NCI-H1694 treated with DMSO at 0.1 percent for 48 hours (cell line): ENCODE measurements at regions not wholly inside any gene's neighbourhood (a gene's known extent, or its start where the extent isn't known, plus 50 kb on each side); places are given as distances from the start of the nearest gene placed in this dataset.
"Not testable (repeated sequence)": the region's sequence is repeated elsewhere in the genome, so short reads cannot be mapped to it uniquely, and the experiment has no call there.

ENCODE experiments used
- DNase-seq: peaks from one replicate; lab custom pipeline; 2025; lab: John Stamatoyannopoulos, UW

DNA sequence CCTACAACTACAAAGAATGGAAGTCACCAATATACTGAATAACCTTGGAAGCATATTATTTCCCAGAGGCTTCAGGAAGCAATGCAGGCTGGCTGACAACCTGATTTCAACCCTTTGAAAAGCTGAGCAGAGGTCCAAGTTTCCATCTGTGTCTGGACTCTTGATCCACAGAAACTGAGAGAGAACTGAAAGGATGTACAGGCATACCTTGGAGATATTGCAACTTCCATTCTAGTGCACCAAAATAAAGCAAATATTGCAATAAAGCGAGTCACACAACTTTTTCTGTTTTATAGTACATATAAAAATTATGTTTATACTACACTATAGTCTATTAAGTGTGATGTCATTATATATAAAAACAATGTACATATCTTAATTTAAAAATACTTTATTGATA lies 85.3 kb downstream of the TYW3 start:
- DNase-seq: no peak

DNA sequence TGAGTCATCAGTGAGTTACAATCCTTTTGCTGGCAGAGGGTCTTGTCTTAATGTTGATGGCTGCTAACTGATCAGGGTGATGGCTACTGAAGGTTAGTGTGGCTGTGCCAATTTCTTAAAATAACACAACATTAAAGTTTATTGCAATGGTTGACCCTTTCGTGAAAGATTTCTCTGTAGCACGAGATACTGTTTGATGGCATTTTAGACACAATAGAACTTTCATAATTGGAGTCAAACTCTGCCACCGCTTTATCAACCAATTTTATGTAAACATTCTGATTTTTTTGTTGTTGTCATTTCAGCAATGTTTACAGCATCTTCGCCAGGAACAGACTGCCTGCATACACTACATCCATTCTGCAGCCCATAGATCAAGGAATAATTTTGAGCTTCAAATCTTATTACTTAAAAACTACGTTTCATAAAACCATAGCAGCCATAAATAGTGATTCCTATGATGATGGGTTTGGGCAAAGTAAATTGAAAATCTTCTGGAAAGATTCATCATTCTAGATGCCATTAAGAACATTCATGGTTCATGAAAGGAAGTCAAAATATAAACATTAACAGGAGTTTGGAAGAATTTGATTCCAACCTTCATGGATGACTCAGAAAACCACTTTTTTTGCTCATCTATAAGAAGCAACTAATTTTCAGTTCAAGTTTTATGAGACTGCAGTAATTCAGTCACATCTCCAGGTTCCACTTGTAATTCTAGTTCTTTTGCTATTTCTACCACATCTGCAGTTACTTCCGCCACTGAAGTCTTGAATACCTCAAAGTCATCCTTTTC lies 85.9 kb downstream of the TYW3 start:
- DNase-seq: no peak

DNA sequence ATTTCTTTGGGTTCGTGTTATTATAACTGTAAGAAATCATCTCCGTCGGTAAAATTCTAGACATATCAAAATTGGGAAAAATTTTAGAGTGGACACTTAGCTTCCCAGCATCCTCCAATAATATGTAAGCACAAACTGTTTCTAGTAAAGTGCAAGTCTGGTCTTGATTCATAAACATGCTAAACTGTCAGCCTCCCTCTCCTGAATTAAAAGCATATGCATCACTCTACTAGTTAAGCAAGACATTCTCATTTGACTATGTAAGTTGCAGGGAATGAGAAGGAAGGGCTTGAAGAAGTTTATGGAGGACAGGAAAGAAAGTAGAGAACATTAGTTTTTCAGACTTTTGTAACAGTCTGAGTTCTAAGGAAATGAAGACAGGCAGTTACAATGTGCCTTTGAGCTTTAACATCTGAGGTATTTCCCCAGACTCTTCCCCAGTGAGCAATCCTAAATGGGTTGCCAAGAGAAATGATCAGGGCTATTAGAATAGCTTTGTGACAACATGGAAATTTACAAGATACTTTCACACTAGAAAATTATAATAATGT lies 90.0 kb downstream of the TYW3 start:
- no peak for DNase-seq

DNA sequence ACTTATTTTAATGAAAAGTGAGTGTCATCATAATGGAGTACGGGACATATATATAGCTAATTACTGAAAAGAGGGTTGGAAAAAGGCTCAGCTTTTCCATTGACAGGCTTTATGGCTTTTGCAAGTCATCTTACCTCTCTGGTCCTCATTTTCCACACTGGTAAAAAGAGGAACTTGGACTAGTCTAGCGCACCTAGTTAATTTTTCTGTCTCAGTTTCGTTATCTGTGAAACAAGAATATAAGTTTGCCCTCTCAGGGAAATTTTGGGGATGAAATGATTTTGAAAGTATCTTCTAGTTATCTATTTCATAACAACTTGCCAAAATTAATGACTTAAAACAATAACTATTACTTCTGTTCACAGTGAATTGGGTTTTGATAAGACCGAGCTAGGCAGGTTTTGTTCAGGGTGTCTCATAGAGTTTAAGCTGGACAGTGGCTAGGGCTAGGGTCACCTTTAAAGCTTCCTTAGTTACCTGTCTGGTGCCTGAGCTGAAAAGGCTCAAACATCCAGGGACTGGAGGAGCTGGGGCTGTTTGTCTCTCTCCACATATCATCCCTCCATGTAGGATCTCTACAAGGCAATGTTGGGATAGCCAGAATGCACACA lies 91.7 kb downstream of the TYW3 start:
- no peak for DNase-seq

DNA sequence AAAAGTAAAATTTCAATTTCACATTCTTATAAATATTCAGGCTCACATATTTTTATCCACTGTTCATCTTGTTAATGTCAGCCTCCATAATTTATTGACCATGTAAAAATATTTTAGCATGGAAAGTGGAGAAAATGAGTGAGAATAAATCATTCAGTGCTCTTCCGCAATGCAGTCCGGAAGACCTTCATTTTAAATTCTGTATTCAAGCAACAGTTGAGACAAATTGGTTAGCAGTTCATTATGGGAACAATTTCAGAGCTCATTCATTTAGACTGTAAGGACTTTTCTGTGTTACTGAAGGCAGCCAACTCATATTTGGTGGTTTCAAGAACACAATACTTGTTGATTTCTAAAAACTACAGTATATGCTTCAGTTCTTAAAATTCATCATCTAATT lies 97.8 kb downstream of the TYW3 start:
- no peak for DNase-seq

DNA sequence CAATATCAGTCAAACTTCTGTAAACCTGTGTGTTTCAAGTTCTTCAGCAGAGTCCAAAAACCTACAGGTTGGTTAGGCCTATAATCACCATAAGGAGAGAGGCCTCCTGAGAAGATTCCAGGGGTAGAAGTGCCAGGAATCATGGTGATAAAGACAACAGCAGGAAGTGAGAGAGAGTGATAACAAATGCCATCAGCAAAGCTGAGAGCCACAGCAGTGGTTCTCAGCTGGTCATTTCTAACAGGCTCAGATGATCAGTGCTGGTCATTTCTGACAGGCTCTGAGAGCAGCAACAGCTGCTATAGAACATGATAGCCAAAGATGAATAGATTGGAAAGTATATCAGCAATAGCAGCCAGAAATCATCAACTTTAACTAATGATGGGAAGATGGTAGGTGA lies 101.3 kb downstream of the TYW3 start:
- DNase-seq: no peak

DNA sequence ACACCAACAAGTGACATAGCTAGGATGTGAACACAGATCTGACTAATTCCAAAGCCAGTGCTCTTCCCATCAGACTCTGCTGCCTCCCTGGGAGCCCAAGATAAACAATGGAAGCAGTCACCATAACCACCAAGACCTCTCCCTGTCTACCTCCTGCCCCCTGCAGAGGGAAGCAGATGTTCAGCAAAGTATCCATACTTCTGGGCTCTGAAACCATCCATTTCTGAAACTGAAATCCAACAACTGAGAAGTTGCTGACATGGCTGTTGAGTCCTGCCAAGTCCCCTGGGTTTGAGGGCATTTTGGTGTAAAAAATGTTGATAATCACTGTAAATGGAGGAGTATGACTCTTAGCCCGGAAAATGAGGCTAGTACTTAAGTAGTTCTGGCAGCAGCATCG lies 102.1 kb downstream of the TYW3 start:
- DNase-seq: peak; percentile 56

DNA sequence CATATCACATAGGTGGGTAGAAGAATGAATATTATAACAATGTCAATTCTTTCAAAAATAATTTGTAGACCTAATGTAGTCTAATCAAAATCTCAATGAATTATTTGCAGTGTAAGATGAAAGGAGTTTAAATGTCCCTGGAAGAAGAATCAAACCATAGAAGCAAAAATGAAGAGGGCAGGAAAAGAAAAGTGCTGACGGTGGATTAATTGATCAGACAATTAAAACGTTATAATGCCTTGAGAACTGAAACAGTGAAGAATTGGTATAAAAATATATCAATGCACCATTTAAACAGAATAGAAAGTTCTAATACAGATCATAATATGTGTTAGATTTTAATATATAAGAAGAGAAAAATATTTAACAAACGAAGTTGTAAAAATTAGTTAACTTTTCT lies 109.8 kb downstream of the TYW3 start:
- no peak for DNase-seq

DNA sequence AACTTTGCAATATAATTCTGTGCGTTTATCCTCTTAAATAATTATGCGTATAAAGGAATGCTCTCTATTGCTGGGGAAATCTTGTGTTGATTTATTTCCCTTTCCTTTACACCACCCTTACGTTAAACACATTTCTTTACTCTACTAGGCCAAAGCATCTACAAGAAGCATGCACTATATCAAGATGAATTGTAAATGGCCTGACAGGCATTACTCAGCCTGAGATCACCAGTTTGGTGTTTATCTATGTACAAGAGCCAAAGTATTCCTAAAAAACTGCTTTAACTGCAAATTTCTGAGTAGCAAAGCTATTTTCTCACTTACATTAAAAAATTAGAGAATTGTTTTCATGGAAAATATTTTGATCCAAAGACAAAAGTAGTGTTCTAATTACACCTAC lies 114.8 kb downstream of the TYW3 start:
- no peak for DNase-seq

DNA sequence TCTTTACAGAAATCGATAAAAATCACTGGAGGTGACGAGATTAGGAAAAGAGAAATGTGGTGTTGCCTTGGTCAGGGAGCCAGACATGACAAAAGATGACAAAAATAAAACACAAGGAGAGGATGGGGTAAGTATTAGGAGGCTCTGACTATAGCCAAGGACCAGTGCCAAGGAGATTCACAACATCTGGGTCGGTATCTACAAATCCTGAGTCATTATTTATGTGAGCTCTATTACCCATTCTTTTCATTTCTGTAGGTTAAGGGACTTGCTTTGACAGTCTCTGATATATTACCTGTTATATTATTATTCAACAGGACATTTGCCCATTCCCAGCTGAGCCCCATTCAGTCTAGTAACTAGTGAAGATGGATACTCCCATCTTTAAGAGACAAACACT lies 120.8 kb downstream of the TYW3 start:
- no peak for DNase-seq

DNA sequence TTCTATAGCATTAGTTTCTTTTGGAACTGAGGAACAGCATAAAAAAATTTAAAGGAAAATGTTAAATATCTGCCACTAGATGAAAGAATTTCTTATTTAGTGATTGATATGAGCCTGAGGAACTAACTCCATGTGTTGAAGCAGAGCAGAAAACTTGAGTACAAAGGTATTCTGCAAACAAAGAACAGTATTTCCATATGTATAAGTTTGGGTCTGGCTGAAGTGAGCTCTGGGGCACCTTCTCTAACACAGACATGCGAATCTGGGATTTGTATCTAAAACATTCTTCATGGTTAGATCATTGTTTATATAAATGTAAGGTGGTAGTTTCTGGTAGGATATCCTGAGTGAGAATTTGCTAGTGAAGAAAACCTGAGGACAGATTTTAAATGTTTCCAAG lies 123.2 kb downstream of the TYW3 start:
- no peak for DNase-seq

DNA sequence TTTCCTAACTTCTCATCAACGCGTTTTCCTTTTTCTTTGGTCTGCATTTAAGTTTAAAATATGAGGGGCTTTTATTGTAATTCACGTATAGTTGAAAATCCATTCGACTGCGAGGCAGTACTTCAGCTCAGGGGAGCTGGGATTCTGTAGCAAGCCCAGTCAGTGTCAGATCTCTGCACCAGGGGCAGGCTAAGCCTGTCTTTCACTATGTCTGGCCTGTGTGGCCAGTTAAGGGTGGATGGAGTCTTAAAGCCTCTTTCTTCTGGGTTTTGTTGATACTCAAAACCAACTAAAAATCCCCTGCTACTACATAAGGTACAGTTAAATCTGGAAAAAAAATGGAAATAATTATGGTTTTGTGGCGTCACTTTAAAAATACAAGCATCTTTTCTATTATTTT lies 124.7 kb downstream of the TYW3 start:
- DNase-seq: no peak

DNA sequence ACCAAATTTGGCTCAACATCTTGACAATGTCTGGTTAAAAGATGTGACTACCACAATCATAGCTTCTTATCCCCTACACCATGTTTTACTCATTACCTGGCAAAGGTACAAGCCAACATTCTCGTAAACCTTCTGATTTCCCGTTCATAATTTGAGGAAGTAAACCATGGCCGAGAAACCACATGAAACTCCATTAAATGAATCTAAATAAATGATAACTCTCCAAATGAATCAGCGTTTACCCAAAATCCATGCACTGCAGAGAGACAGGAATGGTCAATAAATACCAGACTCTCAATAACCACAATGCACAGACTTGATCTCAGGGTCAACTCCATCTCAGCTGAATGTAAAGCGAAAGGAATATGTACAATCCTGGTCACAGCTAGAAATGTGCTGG lies 125.2 kb downstream of the TYW3 start:
- DNase-seq: no peak

DNA sequence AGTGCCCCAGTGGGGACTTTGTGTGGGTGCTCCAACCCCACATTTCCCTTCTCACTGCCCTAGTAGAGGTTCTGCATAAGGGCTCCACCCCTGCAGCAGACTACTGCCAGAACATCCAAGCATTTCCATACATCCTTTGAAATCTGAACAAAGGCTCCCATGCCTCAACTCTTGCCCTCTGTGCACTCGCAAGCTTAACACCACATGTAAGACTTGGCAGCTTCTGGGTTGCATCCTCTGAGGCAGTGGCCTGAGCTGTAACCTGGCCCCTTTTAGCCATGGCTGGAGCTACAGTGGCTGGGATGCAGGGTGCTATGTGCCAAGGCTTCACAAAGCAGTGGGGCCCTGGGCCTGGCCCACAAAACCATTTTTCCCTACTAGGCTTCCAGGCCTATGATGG lies 128.9 kb downstream of the TYW3 start:
- DNase-seq: no peak

DNA sequence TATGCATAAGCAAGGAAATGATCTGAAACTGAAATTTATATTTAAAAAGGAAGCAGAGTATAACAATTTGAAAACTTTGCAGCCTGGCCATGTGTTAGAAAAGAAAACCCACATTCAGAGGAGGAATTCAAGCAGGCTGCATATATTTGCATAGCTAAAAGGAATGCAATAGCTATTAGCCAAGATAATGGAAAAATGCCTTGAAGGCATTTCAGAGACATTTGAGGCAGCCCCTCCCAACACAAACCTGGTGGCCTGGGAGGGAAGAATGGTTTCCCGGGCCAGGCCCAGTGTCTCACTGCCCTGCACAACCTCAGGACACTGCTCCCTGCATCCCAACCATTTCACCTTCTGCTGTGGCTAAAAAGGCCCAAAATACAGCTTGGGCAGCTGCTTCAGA lies 136.8 kb downstream of the TYW3 start:
- DNase-seq: no peak

DNA sequence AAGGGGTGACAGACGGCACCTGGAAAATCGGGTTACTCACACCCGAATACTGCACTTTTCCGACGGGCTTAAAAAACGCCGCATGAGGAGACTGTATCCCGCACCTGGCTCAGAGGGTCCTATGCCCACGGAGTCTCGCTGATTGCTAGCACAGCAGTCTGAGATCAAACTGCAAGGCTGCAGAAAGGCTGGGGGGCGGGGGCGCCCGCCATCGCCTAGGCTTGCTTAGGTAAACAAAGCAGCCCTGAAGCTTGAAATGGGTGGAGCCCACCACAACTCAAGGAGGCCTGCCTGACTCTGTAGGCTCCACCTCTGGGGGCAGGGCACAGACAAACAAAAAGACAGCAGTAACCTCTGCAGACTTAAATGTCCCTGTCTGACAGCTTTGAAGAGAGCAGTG lies 144.4 kb downstream of the TYW3 start:
- not testable (repeated sequence) for DNase-seq

DNA sequence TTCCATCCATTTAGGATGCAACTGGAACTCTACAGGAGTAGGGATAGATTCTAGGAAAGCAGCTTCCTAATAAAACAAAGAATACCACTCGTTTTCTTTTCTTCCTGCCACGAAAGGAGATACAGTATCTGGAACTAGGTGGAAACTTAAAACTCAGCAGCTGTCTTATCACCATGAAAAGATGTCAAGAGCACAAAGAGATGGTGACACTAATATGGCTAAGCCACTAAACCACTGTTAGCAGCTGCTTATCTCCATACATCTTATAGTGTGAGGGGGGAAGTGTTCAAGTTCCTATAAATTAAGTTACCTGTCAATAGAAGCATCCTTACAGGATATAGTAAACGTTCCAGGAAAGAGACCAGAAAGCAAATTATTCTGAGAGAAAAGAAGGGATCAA lies 162.5 kb downstream of the TYW3 start:
- no peak for DNase-seq

DNA sequence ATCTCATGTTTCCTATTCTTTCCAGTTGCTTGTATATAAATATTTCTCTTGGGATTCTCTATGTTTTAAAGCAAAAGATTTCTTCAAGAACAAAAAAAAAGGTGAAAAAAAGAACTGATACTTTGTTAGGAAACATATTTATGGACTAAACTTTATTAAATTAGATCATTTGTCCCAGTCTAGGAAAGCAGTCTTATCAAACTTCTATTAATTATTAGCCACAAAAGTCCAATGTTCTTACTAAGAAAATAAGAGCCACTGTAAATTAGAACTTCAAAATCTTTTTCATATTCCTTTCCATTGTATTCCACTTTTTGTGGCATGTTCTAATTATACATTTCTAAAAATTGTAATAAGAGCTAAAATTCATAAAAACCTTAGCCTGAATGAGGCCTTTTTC lies 175.2 kb downstream of the TYW3 start:
- no peak for DNase-seq

DNA sequence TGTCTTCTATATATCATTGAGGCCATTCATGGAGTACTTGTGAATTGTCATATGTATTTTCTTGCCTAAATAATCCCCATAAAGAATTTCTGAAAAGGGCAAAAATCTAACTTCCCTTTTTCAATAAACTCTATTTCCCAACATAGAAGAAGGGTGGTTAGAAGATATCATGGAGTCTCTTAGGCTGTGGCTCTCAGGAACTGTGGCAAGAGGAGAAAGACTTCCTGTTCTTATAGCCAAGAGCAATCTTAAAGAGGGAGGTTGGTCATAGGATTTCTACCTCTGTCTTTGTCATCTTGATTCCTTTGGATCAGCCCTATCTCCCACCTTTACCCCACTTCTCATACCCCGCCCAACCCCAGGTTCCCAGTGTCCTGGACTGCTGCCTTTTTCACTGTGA lies 175.8 kb downstream of the TYW3 start:
- DNase-seq: no peak

DNA sequence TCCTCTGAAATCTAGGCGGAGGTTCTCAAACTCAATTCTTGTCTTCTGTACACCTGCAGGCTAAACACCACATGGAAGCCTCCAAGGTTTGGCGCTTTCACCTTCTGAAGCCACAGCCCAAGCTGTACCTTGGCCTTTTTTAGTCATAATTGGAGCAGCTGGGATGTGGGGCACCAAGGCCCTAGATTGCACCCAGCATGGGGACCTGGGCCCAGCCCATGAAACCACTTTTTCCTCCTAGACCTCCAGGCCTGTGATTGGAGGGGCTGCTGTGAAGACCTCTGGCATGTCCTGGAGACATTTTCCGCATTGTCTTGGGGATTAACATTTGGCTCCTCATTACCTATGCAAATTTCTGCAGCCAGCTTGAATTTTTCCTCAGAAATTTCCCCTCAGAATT lies 181.0 kb downstream of the TYW3 start:
- DNase-seq: no peak

DNA sequence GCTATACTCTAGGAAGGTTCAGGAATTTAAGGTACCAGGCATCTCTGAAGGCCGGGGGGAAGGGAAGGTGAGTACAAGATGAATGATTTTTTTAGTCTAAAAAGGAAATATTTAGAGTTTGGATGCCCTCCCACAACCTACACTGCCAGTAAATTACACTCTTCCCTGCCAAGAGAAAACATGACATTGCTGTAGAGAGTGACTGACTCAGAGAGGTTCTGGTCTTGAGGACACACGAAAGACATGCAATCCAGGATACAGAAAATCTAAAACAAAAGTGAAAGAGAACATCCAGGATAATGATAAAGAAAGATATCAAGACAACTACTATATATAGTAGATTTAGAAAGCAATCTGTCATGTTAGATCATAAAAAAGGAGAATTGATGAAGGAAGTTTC lies 200.5 kb downstream of the TYW3 start:
- no peak for DNase-seq

DNA sequence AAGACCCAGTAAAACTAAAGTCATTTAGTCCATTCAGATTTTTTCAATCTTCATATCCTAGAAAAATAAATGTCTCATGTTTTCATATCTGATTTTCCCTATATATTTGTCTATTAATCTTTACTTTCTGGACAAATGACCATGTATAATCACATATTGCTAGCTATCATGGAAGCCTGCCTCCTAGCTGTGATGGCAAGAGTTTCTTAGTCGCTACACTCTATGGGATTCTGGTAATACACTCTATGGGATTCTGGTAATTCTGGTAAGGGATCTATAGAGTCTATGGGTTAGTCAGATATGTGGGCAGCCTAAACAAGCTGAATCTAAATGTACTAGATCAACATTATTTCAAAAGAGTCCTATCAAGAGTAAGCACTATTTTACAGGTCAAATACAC lies 198.7 kb upstream of the LHX8 start:
- no peak for DNase-seq

DNA sequence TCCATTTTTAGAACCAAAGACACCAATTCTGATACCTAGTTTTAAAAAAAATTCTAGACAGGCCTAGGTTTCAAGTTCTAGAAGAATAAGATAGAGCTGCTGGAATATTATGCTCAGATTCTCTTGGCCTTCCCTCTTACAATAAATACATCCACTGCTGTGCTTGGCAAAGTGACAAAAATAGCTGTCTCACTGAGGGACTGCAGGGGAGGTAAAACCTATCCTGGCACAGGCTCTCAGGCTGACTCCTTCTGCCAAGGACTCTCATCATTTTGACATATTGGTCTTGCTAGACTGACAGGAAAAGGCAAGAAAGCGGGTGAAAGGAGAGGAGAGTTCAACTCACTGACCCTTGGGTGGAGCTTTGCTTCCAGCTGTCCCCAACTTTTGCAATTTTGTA lies 197.0 kb upstream of the LHX8 start:
- peak; percentile 64 for DNase-seq

DNA sequence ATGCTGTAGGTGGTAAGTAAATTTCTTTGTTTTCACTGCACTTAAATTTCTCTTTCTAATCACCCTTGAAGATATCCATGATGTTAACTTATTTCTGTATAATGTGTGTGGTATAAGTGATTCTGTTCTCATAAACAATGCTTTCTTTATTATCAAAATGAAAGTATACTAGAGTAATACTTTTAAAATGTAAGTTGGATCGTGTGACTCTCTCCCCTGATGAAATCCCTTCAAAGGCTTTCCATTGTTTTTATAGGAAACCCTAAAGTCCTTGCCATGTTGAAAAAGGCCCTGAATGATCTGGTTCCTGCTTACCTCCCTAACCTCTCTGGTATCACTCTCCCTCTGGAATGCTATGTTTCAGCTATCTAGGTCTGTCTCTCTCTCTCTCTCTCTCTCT lies 191.1 kb upstream of the LHX8 start:
- DNase-seq: no peak
